ENCODE measurements at regions not wholly inside any gene's neighbourhood (a gene's known extent, or its start where the extent isn't known, plus 50 kb on each side); places are given as distances from the start of the nearest gene placed in this dataset.
"Not testable (repeated sequence)": the region's sequence is repeated elsewhere in the genome, so short reads cannot be mapped to it uniquely, and the experiment has no call there.

GRCh38 chr2:87657915-87658314 is 90.0 kb upstream of the PLGLB2 start:
- not testable (repeated sequence) for TF ChIP-seq CTCF (IDR thresholded peaks at IDR 0.05); POLR2AphosphoS5 (IDR thresholded peaks at IDR 0.05; ENCODE audit: insufficient read depth in 1 of 2, low read depth in 1 of 2); POLR2A (IDR thresholded peaks at IDR 0.05)
